ENCODE measurements at regions not wholly inside any gene's neighbourhood (a gene's known extent, or its start where the extent isn't known, plus 50 kb on each side); places are given as distances from the start of the nearest gene placed in this dataset.

DNA sequence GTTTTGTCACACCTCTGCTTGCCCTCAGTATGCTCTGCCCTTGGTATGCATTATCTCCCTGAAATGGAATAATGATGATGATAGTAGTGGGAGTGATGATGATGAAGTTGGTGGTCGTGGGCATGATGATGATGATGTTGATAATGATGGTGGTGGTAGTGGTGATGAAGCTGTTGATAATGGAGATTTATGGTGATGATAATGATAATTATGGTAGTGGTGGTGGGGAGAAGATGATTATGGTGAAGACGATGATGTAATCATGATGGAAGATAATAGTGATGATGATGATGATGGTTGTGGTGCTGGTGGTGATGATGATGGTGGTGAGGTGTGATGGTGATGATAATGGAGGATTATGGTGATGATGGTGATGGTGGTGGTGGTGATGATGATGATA is 390.1 kb upstream of the EEF2KMT start:
- no peak overlapping the region for H3K27ac ChIP-seq
- H3K4me3 ChIP-seq = no peak overlapping the region
- TF ChIP-seq, protein P1, sequence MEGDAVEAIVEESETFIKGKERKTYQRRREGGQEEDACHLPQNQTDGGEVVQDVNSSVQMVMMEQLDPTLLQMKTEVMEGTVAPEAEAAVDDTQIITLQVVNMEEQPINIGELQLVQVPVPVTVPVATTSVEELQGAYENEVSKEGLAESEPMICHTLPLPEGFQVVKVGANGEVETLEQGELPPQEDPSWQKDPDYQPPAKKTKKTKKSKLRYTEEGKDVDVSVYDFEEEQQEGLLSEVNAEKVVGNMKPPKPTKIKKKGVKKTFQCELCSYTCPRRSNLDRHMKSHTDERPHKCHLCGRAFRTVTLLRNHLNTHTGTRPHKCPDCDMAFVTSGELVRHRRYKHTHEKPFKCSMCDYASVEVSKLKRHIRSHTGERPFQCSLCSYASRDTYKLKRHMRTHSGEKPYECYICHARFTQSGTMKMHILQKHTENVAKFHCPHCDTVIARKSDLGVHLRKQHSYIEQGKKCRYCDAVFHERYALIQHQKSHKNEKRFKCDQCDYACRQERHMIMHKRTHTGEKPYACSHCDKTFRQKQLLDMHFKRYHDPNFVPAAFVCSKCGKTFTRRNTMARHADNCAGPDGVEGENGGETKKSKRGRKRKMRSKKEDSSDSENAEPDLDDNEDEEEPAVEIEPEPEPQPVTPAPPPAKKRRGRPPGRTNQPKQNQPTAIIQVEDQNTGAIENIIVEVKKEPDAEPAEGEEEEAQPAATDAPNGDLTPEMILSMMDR (IDR thresholded peaks at IDR 0.05 in 4 of 5, conservative IDR thresholded peaks at IDR 0.05 in 1 of 5) = no peak
- TF ChIP-seq POLR2A (IDR thresholded peaks at IDR 0.05) = no peak
- no peaks in the 10 kb centered on the region for H3K9me3 ChIP-seq
- DNase-seq (no peak), ATAC-seq (no peak)
- no peaks in the 10 kb centered on the region for H3K4me1 ChIP-seq
- no peaks in the 10 kb centered on the region for H3K27me3 ChIP-seq
- intact Hi-C loops (cut with DNase I; ENCODE audit: low total_unique reads) = no loop called here
- in situ Hi-C loops (cut with MboI; ENCODE audit: low sequenced_read_pairs in 4 of 4) = no loop called here
- no peaks in the 10 kb centered on the region for H3K36me3 ChIP-seq

DNA sequence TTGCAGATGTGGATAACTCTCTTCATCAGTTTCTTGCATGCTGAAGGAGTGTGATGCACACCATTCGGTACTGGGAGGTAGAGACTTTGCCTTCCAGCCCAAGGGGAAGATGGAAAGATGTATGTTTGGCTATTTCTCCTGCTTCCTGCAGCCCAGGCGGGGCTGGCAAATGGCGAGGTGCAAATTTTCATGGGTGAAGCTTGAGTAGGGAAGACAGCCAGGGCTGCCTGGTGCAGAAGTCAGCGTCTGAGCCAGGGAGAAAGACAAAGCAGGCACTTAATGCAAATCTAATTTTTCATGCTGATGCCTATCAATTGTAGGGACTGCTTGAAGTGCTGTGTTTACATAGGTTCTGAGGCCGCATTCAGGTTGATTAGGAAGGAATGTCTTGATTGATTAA is 384.7 kb upstream of the EEF2KMT start:
- Histone ChIP-seq H3K27me3 (no peaks in the 10 kb centered on the region), H3K4me3 (no peak overlapping the region), H3K36me3 (no peaks in the 10 kb centered on the region), H3K4me1 (no peaks in the 10 kb centered on the region), H3K27ac (no peak overlapping the region), H3K9me3 (no peaks in the 10 kb centered on the region)
- DNase-seq = no peak
- no peak for ATAC-seq
- in situ Hi-C loops (cut with MboI; ENCODE audit: low sequenced_read_pairs in 4 of 4) = no loop called here
- intact Hi-C loops (cut with DNase I; ENCODE audit: low total_unique reads) = no loop called here
- no peak for TF ChIP-seq POLR2A (IDR thresholded peaks at IDR 0.05)
- TF ChIP-seq, protein P1 (IDR thresholded peaks at IDR 0.05 in 4 of 5, conservative IDR thresholded peaks at IDR 0.05 in 1 of 5) = no peak

DNA sequence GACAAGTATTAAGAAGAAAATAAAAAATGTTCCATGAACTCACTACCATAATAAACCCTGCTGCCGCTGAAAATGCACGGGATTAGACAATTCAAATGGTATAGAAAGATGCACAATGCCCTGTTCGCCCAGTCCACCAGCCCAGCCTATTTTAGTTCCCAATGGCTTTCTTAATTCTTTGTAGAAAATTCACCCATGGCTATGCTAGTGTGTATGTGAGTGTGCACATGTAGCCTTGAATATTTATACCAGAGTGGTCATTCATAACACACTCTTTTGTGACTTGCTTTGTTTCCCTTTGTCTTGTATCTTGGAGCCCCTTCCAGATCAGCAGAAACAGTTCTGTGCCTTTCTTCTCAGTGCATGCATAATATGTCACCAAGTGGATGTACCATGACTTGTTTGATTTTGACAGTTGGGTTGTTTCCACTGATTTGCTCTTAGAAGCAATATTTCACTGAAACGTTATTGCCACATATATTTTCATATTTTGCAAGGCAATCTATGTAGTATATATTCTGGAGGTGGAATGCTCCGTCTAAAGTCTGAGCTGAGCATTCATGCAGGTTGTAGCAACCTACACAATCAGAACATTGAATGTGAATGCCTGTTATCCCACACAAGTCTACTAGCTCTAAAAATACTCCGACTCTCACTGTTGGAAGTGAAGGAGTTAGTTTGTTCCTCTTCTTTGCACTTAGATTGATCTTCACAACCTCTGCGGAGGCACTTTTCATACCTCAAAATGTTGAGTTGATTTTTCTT is 383.0 kb upstream of the EEF2KMT start:
- Histone ChIP-seq H3K27me3 (no peaks in the 10 kb centered on the region), H3K4me3 (no peak overlapping the region), H3K36me3 (no peaks in the 10 kb centered on the region), H3K27ac (no peak overlapping the region), H3K4me1 (no peaks in the 10 kb centered on the region), H3K9me3 (no peaks in the 10 kb centered on the region)
- in situ Hi-C loops (cut with MboI; ENCODE audit: low sequenced_read_pairs in 4 of 4) = no loop called here
- ATAC-seq (no peak), DNase-seq (no peak)
- TF ChIP-seq POLR2A (IDR thresholded peaks at IDR 0.05) = no peak
- TF ChIP-seq, protein P1 (IDR thresholded peaks at IDR 0.05 in 4 of 5, conservative IDR thresholded peaks at IDR 0.05 in 1 of 5) = no peak
- intact Hi-C loops (cut with DNase I; ENCODE audit: low total_unique reads) = no loop called here

DNA sequence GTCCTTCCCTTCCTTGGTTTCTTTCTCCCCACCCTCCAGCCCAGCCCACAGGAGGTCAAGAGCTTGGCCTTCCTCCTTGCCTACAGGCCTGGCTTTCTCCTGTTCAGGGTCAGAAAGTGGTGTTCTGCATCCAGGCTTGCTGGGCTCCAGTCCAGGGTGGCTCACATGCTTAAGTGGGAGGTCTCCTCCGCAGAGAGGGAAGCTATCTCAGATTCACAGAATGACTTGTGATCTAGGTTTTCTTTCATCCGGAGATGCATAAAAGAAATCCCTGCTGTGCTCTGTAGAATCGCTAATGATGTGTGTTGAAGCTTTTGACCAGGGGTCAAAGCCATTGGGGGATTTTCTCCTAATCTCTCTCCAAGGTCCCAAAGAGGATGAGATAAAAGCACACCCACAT is 382.3 kb upstream of the EEF2KMT start:
- Histone ChIP-seq H3K9me3 (no peaks in the 10 kb centered on the region), H3K36me3 (no peaks in the 10 kb centered on the region), H3K4me1 (no peaks in the 10 kb centered on the region), H3K4me3 (no peak overlapping the region), H3K27ac (no peak overlapping the region), H3K27me3 (no peaks in the 10 kb centered on the region)
- in situ Hi-C loops (cut with MboI; ENCODE audit: low sequenced_read_pairs in 4 of 4) = no loop called here
- DNase-seq (no peak), ATAC-seq (no peak)
- no peak for TF ChIP-seq POLR2A (IDR thresholded peaks at IDR 0.05)
- TF ChIP-seq, protein P1 (IDR thresholded peaks at IDR 0.05 in 4 of 5, conservative IDR thresholded peaks at IDR 0.05 in 1 of 5) = no peak
- intact Hi-C loops (cut with DNase I; ENCODE audit: low total_unique reads) = no loop called here

DNA sequence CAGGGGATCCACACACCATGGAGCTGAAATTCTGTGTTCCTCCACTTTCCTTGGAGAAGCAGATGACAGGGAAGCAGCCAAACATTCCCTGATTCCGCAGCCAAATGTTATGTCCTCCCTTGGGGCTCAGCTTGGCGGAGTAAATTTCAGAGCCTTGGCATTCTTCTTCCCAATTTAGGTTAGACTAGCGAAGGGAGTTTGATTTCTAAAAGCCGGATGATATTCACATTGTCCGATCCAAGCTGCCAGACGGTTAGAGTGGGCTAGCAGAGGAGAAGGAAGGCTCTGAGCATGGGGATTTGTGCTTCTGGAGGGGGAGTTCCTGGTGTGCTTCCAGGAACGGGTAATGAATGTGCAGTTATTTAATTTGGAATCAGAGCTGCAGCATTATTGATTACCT is 380.4 kb upstream of the EEF2KMT start:
- TF ChIP-seq, protein P1 (IDR thresholded peaks at IDR 0.05 in 4 of 5, conservative IDR thresholded peaks at IDR 0.05 in 1 of 5) = no peak
- no peak for TF ChIP-seq POLR2A (IDR thresholded peaks at IDR 0.05)
- Histone ChIP-seq H3K4me1 (no peaks in the 10 kb centered on the region), H3K27ac (no peak overlapping the region), H3K9me3 (no peaks in the 10 kb centered on the region), H3K36me3 (no peaks in the 10 kb centered on the region), H3K4me3 (no peak overlapping the region), H3K27me3 (no peaks in the 10 kb centered on the region)
- intact Hi-C loops (cut with DNase I; ENCODE audit: low total_unique reads) = no loop called here
- in situ Hi-C loops (cut with MboI; ENCODE audit: low sequenced_read_pairs in 4 of 4) = no loop called here
- DNase-seq = no peak
- ATAC-seq = no peak
